ENCODE measurements at regions not wholly inside any gene's neighbourhood (a gene's known extent, or its start where the extent isn't known, plus 50 kb on each side); places are given as distances from the start of the nearest gene placed in this dataset.

GRCh38 chr4:19514276-19515070, 737.2 kb upstream of the SLIT2 start:
- TF ChIP-seq CTCF (IDR thresholded peaks at IDR 0.05 in 4 of 5, conservative IDR thresholded peaks at IDR 0.05 in 1 of 5) = no peak
- TF ChIP-seq POLR2A (IDR thresholded peaks at IDR 0.05) = no peak

All from gastrocnemius medialis (tissue), 4 donors.